Neural progenitor cell (in vitro differentiated cells): ENCODE measurements at regions not wholly inside any gene's neighbourhood (a gene's known extent, or its start where the extent isn't known, plus 50 kb on each side); places are given as distances from the start of the nearest gene placed in this dataset.

ENCODE experiments used
- DNase-seq: peaks from one replicate; pipeline ENCODE4 v3.0.0-alpha.2; 2016; ENCODE audit warnings: low spot score
- H2AFZ ChIP-seq: fragments of 200-600 bp; sonication (generic); replicated peaks from 2 replicates; pipeline ENCODE4 v1.6.1; 2016; ENCODE audit warnings: antibody characterized with exemption
- H3F3A ChIP-seq: fragments of 200-600 bp; sonication (generic); 2 replicates; pipeline ENCODE4 v1.6.1; 2016; ENCODE audit warnings: antibody characterized with exemption, low read depth
- H3K27ac ChIP-seq: fragments of 200-600 bp; sonication (generic); 2 replicates; pipeline ENCODE4 v1.5.1; 2016; ENCODE audit warnings: mild to moderate bottlenecking
- H3K27me3 ChIP-seq: fragments of 200-600 bp; sonication (generic); 2 replicates; pipeline ENCODE4 v1.6.1; 2016; ENCODE audit warnings: mild to moderate bottlenecking, moderate library complexity
- H3K36me3 ChIP-seq: fragments of 200-600 bp; sonication (generic); 2 replicates; pipeline ENCODE4 v1.5.1; 2016
- H3K4me1 ChIP-seq: fragments of 200-600 bp; sonication (generic); 2 replicates; pipeline ENCODE4 v1.6.1; 2016; ENCODE audit warnings: mixed run types
- H3K4me2 ChIP-seq: fragments of 200-600 bp; sonication (generic); 2 replicates; pipeline ENCODE4 v1.6.1; 2016
- H3K4me3 ChIP-seq: fragments of 200-600 bp; sonication (generic); 2 replicates; pipeline ENCODE4 v1.5.1; 2016
- H3K79me2 ChIP-seq: fragments of 200-600 bp; sonication (generic); 2 replicates; pipeline ENCODE4 v1.6.1; 2016; ENCODE audit warnings: low read depth
- H3K9ac ChIP-seq: fragments of 200-600 bp; sonication (generic); 2 replicates; pipeline ENCODE4 v1.6.1; 2016
- H3K9me3 ChIP-seq: fragments of 200-600 bp; sonication (generic); 2 replicates; pipeline ENCODE4 v1.5.1; 2016; ENCODE audit warnings: low read depth
- H4K20me1 ChIP-seq: fragments of 200-600 bp; sonication (generic); 2 replicates; pipeline ENCODE4 v1.6.1; 2016; ENCODE audit warnings: low read depth
- H3K27ac Mint-ChIP-seq: 3 replicates; pipeline ENCODE4 v1.8.0; 2021; ENCODE audit warnings: mixed read lengths
- H3K27me3 Mint-ChIP-seq: 2 replicates; pipeline ENCODE4 v1.8.0; 2022; ENCODE audit warnings: low read depth, mild to moderate bottlenecking, inconsistent platforms, moderate library complexity, mixed read lengths; ENCODE audit not compliant: insufficient read depth
- H3K36me3 Mint-ChIP-seq: 3 replicates; pipeline ENCODE4 v1.8.0; 2021; ENCODE audit warnings: mixed read lengths
- H3K4me1 Mint-ChIP-seq: 3 replicates; pipeline ENCODE4 v1.8.0; 2021; ENCODE audit warnings: mixed read lengths
- H3K4me3 Mint-ChIP-seq: 3 replicates; pipeline ENCODE4 v1.8.0; 2021; ENCODE audit warnings: mild to moderate bottlenecking, moderate library complexity, mixed read lengths
- H3K9me3 Mint-ChIP-seq: 3 replicates; pipeline ENCODE4 v1.8.0; 2020; ENCODE audit warnings: mixed read lengths
- EZH2 ChIP-seq: fragments of 200-600 bp; sonication (generic); IDR thresholded peaks from 2 replicates; pipeline ENCODE4 v1.6.1; 2017; ENCODE audit warnings: antibody characterized with exemption, mild to moderate bottlenecking, moderate library complexity
- EZH2phosphoT487 ChIP-seq: fragments of 200-600 bp; sonication (generic); IDR thresholded peaks from 2 replicates; pipeline ENCODE4 v1.6.1; 2017; ENCODE audit warnings: antibody characterized with exemption
- TF ChIP-seq, protein P1 (sequence below): fragments of 200-600 bp; sonication (generic); IDR thresholded peaks from 2 replicates; pipeline ENCODE4 v1.5.1; 2017; ENCODE audit warnings: antibody characterized with exemption, mild to moderate bottlenecking

DNA sequence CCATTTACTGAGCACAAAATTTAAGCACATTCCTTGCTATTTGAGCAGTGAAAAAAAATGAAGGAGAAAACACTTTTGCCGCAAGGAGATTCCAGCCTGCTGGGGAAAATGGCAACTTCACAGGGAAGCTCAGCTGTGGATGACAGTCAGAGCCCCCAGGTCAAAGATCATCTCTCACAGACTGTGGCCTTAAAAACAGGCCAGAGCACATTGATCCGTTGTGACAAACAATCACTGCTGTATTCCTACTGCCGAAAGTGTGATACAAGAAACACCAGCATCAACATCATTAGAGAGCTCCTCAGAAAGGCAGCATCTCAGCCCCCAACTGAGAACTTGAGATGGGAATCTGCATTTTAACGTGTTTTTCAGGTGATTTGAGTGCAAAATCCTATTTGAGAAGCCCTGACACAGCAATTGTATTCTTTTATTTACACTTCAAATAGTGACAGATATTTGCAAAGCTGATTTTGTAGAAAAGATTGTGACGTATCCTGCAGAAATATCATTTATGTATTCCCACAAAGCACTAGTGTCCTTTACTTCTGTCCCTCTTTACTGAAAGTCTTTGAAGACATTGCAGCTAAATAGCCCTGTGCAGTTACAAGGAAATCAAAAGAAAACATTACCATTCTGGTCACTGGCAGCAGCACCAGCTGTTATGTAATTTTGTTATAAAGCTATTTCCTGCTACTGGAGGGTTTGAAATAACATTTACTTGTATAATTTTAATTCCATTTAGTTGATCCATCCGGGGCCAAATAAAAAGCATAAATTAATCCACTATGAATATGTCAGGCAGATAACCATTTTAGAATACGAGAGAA, 652.0 kb downstream of the LIG4 start:
- DNase-seq = peak; percentile 42
- Mint-ChIP-seq H3K9me3 (no peaks in the 10 kb centered on the region), H3K27me3 (no peaks in the 10 kb centered on the region), H3K36me3 (no peaks in the 10 kb centered on the region), H3K27ac (peak overlapping the region; percentile 90), H3K4me1 (peaks cover 26% of the 10 kb centered on the region), H3K4me3 (no peak overlapping the region)
- Histone ChIP-seq H3K36me3 (no peaks in the 10 kb centered on the region), H3K79me2 (no peaks in the 10 kb centered on the region), H3K9me3 (no peaks in the 10 kb centered on the region), H3F3A (no peaks in the 10 kb centered on the region), H3K9ac (no peak overlapping the region), H3K27me3 (no peaks in the 10 kb centered on the region), H3K27ac (no peak overlapping the region), H2AFZ (no peak overlapping the region), H4K20me1 (no peaks in the 10 kb centered on the region), H3K4me3 (no peak overlapping the region), H3K4me2 (peak overlapping the region; percentile 52), H3K4me1 (peaks cover 18% of the 10 kb centered on the region)
- TF ChIP-seq EZH2 (no peak), EZH2phosphoT487 (no peak)
- TF ChIP-seq, protein P1, sequence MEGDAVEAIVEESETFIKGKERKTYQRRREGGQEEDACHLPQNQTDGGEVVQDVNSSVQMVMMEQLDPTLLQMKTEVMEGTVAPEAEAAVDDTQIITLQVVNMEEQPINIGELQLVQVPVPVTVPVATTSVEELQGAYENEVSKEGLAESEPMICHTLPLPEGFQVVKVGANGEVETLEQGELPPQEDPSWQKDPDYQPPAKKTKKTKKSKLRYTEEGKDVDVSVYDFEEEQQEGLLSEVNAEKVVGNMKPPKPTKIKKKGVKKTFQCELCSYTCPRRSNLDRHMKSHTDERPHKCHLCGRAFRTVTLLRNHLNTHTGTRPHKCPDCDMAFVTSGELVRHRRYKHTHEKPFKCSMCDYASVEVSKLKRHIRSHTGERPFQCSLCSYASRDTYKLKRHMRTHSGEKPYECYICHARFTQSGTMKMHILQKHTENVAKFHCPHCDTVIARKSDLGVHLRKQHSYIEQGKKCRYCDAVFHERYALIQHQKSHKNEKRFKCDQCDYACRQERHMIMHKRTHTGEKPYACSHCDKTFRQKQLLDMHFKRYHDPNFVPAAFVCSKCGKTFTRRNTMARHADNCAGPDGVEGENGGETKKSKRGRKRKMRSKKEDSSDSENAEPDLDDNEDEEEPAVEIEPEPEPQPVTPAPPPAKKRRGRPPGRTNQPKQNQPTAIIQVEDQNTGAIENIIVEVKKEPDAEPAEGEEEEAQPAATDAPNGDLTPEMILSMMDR = no peak

DNA sequence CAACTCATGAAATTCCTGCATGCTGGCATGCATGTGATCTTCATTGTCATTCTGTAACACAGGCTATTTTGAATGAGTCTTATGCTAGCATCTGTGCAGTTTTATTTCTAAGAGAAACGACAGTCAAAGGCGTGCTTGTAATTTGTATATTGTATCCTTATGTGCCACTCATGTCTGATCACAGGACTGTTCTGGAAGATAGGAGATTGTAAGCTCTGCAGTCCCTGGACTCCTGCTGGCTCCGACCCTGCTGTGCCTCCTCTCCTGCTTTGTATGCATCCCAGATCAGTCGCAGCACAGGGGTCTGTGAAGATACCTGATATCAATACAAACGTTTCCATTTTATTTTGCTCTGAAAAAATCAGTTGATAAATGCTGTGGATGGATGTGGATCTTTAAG, 653.1 kb downstream of the LIG4 start:
- Histone ChIP-seq H3K27me3 (no peaks in the 10 kb centered on the region), H3K4me1 (peaks cover 18% of the 10 kb centered on the region), H3F3A (no peaks in the 10 kb centered on the region), H3K9me3 (no peaks in the 10 kb centered on the region), H3K4me3 (no peak overlapping the region), H3K27ac (no peak overlapping the region), H4K20me1 (no peaks in the 10 kb centered on the region), H3K36me3 (no peaks in the 10 kb centered on the region), H3K79me2 (no peaks in the 10 kb centered on the region), H2AFZ (no peak overlapping the region), H3K9ac (no peak overlapping the region), H3K4me2 (peak overlapping the region; percentile 52)
- Mint-ChIP-seq H3K4me3 (no peak overlapping the region), H3K4me1 (peaks cover 26% of the 10 kb centered on the region), H3K27me3 (no peaks in the 10 kb centered on the region), H3K27ac (peak overlapping the region; percentile 55), H3K9me3 (no peaks in the 10 kb centered on the region), H3K36me3 (no peaks in the 10 kb centered on the region)
- no peak for DNase-seq
- TF ChIP-seq EZH2 = no peak
- TF ChIP-seq, protein P1 = no peak
- TF ChIP-seq EZH2phosphoT487 = no peak

DNA sequence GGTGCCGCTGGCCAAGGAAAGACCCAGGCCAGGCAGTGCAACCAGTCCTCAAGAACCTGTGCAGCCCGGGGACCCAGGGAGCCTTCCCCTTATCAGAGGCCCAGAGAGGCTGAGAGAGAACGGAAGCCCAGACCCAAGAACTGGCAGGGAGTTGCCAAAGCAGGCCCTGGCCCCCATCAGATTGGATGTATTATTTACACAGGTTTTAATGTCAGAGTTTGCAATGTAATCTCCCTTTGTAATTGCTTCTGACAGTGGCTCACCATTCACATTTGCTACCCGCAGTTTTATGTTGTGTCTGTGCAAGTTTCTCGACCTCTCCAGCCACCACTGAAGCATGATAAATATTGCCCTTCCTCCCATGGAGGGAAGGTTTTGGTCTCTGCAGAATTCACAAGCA, 660.9 kb downstream of the LIG4 start:
- no peak overlapping the region for H3K9ac ChIP-seq
- H3K9me3 ChIP-seq = no peaks in the 10 kb centered on the region
- H3F3A ChIP-seq = no peaks in the 10 kb centered on the region
- H4K20me1 ChIP-seq = no peaks in the 10 kb centered on the region
- no peak overlapping the region for H3K27ac ChIP-seq
- TF ChIP-seq EZH2phosphoT487 (no peak), EZH2 (no peak)
- TF ChIP-seq, protein P1 = no peak
- H3K79me2 ChIP-seq = no peaks in the 10 kb centered on the region
- H3K36me3 Mint-ChIP-seq = no peaks in the 10 kb centered on the region
- no peak for DNase-seq
- H3K36me3 ChIP-seq = no peaks in the 10 kb centered on the region
- no peak overlapping the region for H3K4me2 ChIP-seq
- H2AFZ ChIP-seq = peak overlapping the region; percentile 15
- no peaks in the 10 kb centered on the region for H3K27me3 Mint-ChIP-seq
- no peaks in the 10 kb centered on the region for H3K27me3 ChIP-seq
- no peak overlapping the region for H3K27ac Mint-ChIP-seq
- H3K4me1 Mint-ChIP-seq = peaks cover 6% of the 10 kb centered on the region
- no peak overlapping the region for H3K4me3 ChIP-seq
- no peaks in the 10 kb centered on the region for H3K9me3 Mint-ChIP-seq
- H3K4me3 Mint-ChIP-seq = no peak overlapping the region
- no peaks in the 10 kb centered on the region for H3K4me1 ChIP-seq
